HG03108 (cell line): ENCODE measurements at regions not wholly inside any gene's neighbourhood (a gene's known extent, or its start where the extent isn't known, plus 50 kb on each side); places are given as distances from the start of the nearest gene placed in this dataset.

Experiments used
- ATAC-seq: cut with Tn5 transposase; IDR thresholded peaks from one replicate; pipeline ENCODE4 v1.9.1; 2021; ENCODE audit warnings: moderate library complexity; ENCODE audit not compliant: unreplicated experiment

- ATAC-seq: no peak
Observed at GRCh38 chr18:71028285-71028762, 739.5 kb downstream of the SOCS6 start.

GRCh38 chr18:71027531-71027930, 738.7 kb downstream of the SOCS6 start:
- ATAC-seq: no peak

- no peak for ATAC-seq
Observed at GRCh38 chr18:71025505-71026225, 736.8 kb downstream of the SOCS6 start.

GRCh38 chr18:71022389-71022788, 733.5 kb downstream of the SOCS6 start:
- ATAC-seq: no peak

- ATAC-seq: no peak
Observed at GRCh38 chr18:71021030-71021362, 732.2 kb downstream of the SOCS6 start.

GRCh38 chr18:71020342-71021029, 731.6 kb downstream of the SOCS6 start:
- ATAC-seq: no peak

GRCh38 chr18:71018816-71019215, 730.0 kb downstream of the SOCS6 start:
- no peak for ATAC-seq

GRCh38 chr18:71012789-71013188, 723.9 kb downstream of the SOCS6 start:
- no peak for ATAC-seq

- no peak for ATAC-seq
Observed at GRCh38 chr18:71011389-71011788, 722.5 kb downstream of the SOCS6 start.

- no peak for ATAC-seq
Observed at GRCh38 chr18:71008257-71008656, 719.4 kb downstream of the SOCS6 start.

GRCh38 chr18:71001597-71001996, 712.8 kb downstream of the SOCS6 start:
- no peak for ATAC-seq

- no peak for ATAC-seq
Observed at GRCh38 chr18:70998490-70998889, 709.6 kb downstream of the SOCS6 start.

- ATAC-seq: no peak
Observed at GRCh38 chr18:70994116-70994515, 705.3 kb downstream of the SOCS6 start.

GRCh38 chr18:70991577-70991976, 702.7 kb downstream of the SOCS6 start:
- ATAC-seq: no peak

GRCh38 chr18:70985948-70986347, 697.1 kb downstream of the SOCS6 start:
- ATAC-seq: no peak

- no peak for ATAC-seq
Observed at GRCh38 chr18:70982292-70982691, 693.4 kb downstream of the SOCS6 start.

GRCh38 chr18:70981400-70982140, 692.7 kb downstream of the SOCS6 start:
- no peak for ATAC-seq

- no peak for ATAC-seq
Observed at GRCh38 chr18:70973626-70974025, 684.8 kb downstream of the SOCS6 start.

GRCh38 chr18:70966419-70966818, 677.6 kb downstream of the SOCS6 start:
- no peak for ATAC-seq

- no peak for ATAC-seq
Observed at GRCh38 chr18:70961939-70962338, 673.1 kb downstream of the SOCS6 start.

GRCh38 chr18:70956554-70956953, 667.7 kb downstream of the SOCS6 start:
- no peak for ATAC-seq

GRCh38 chr18:70936160-70936559, 647.3 kb downstream of the SOCS6 start:
- no peak for ATAC-seq
